NCI-H2107 treated with DMSO at 0.1 percent for 48 hours (cell line): ENCODE measurements at regions not wholly inside any gene's neighbourhood (a gene's known extent, or its start where the extent isn't known, plus 50 kb on each side); places are given as distances from the start of the nearest gene placed in this dataset.
A peak's percentile ranks its signal among the peaks of the same experiment; 100 is the strongest.

Source experiments
- DNase-seq: peaks from one replicate; lab custom pipeline; 2025; ENCODE audit not compliant: unreplicated experiment; lab: John Stamatoyannopoulos, UW

- DNase-seq = no peak
Observed at GRCh38 chr3:106643684-106644161, 733.5 kb upstream of the CCDC54 start.

- no peak for DNase-seq
Observed at GRCh38 chr3:106673926-106674569, 703.2 kb upstream of the CCDC54 start.

GRCh38 chr3:106675451-106675850, 701.8 kb upstream of the CCDC54 start:
- no peak for DNase-seq

GRCh38 chr3:106678657-106679390, 698.4 kb upstream of the CCDC54 start:
- DNase-seq = no peak

- DNase-seq = no peak
Observed at GRCh38 chr3:106683953-106684620, 693.2 kb upstream of the CCDC54 start.

GRCh38 chr3:106685745-106686144, 691.5 kb upstream of the CCDC54 start:
- DNase-seq = no peak

- DNase-seq = no peak
Observed at GRCh38 chr3:106687905-106688304, 689.3 kb upstream of the CCDC54 start.

- no peak for DNase-seq
Observed at GRCh38 chr3:106688464-106688863, 688.8 kb upstream of the CCDC54 start.

GRCh38 chr3:106691476-106691875, 685.8 kb upstream of the CCDC54 start:
- DNase-seq = no peak

GRCh38 chr3:106692624-106693023, 684.6 kb upstream of the CCDC54 start:
- DNase-seq = no peak

- peak; percentile 43 for DNase-seq
Observed at GRCh38 chr3:106699122-106699521, 678.1 kb upstream of the CCDC54 start.

GRCh38 chr3:106700981-106701380, 676.3 kb upstream of the CCDC54 start:
- no peak for DNase-seq

GRCh38 chr3:106703524-106703923, 673.7 kb upstream of the CCDC54 start:
- no peak for DNase-seq

GRCh38 chr3:106707347-106707746, 669.9 kb upstream of the CCDC54 start:
- DNase-seq = no peak

- DNase-seq = no peak
Observed at GRCh38 chr3:106710596-106710995, 666.6 kb upstream of the CCDC54 start.

GRCh38 chr3:106711650-106712049, 665.6 kb upstream of the CCDC54 start:
- no peak for DNase-seq

GRCh38 chr3:106714400-106714799, 662.8 kb upstream of the CCDC54 start:
- DNase-seq = no peak

GRCh38 chr3:106715286-106715685, 662.0 kb upstream of the CCDC54 start:
- no peak for DNase-seq

GRCh38 chr3:106717178-106717780, 660.0 kb upstream of the CCDC54 start:
- no peak for DNase-seq

GRCh38 chr3:106719077-106719476, 658.2 kb upstream of the CCDC54 start:
- DNase-seq = no peak

GRCh38 chr3:106719583-106719982, 657.7 kb upstream of the CCDC54 start:
- DNase-seq = no peak

GRCh38 chr3:106720510-106720909, 656.7 kb upstream of the CCDC54 start:
- DNase-seq = no peak
